Left cardiac atrium (tissue), 4 donors: ENCODE measurements at regions not wholly inside any gene's neighbourhood (a gene's known extent, or its start where the extent isn't known, plus 50 kb on each side); places are given as distances from the start of the nearest gene placed in this dataset.
"Not testable (repeated sequence)": the region's sequence is repeated elsewhere in the genome, so short reads cannot be mapped to it uniquely, and the experiment has no call there.

Experiments used
- ATAC-seq, 2 donors: fragments of 200-7000 bp; cut with Tn5 transposase; one replicate each; pipeline ENCODE4 v1.9.1; 2020; ENCODE audit warnings: mild to moderate bottlenecking in 2 of 2, moderate library complexity in 2 of 2
- DNase-seq: peaks from one replicate; pipeline ENCODE4 v3.0.0-alpha.2; 2020
- intact Hi-C, 2 donors: fragments of 100-400 bp; cut with DNase I; formaldehyde crosslinking; loops; one replicate each; pipeline versions ENCODE4 v1.14.1 to v1.15.1; 2022 to 2023
- donor health status: DM: no; HTN: yes; CAD: no.
- donor health status: DM: no; HTN: yes; CAD: no; lungs with severe emphysema.
- donor health status: DM: yes; HTN: yes; CAD: no.
- donor health status: Dilated cardiomyopathy.

- intact Hi-C loops, result loop anchor here (10.0 kb wide), 2 partner anchors 563 to 753 kb away; no protein-coding TSS in a partner anchor
- no peak for ATAC-seq
- no peak for DNase-seq
Measured at GRCh38 chr1:214127705-214128104, 139.9 kb downstream of the PROX1 start.

- DNase-seq, result no peak
- no peak for ATAC-seq
- intact Hi-C loops, result no loop called here
Measured at GRCh38 chr1:214135886-214136285, 145.1 kb upstream of the SMYD2 start.

- no peak for ATAC-seq
- intact Hi-C loops, result no loop called here
- DNase-seq, result no peak
Measured at GRCh38 chr1:214136324-214136919, 144.5 kb upstream of the SMYD2 start.

- DNase-seq, result no peak
- intact Hi-C loops, result no loop called here
- no peak for ATAC-seq
Measured at GRCh38 chr1:214141486-214141885, 139.5 kb upstream of the SMYD2 start.

- no peak for ATAC-seq
- intact Hi-C loops, result no loop called here
- DNase-seq, result no peak
Measured at GRCh38 chr1:214143006-214143992, 137.7 kb upstream of the SMYD2 start.

- DNase-seq, ATAC-seq, intact Hi-C loops: not testable (repeated sequence)
Measured at GRCh38 chr1:214144521-214144920, 136.4 kb upstream of the SMYD2 start.

- ATAC-seq (no peak), DNase-seq (no peak)
- intact Hi-C loops, result no loop called here
Measured at GRCh38 chr1:214146523-214146922, 134.4 kb upstream of the SMYD2 start.

- intact Hi-C loops, result no loop called here
- no peak for ATAC-seq
- DNase-seq, result no peak
Measured at GRCh38 chr1:214154596-214155292, 126.2 kb upstream of the SMYD2 start.

GRCh38 chr1:214155987-214156625 is 124.9 kb upstream of the SMYD2 start:
- ATAC-seq, result no peak
- intact Hi-C loops, result no loop called here
- no peak for DNase-seq

GRCh38 chr1:214164173-214164572 is 116.8 kb upstream of the SMYD2 start:
- ATAC-seq (no peak), DNase-seq (no peak)
- intact Hi-C loops, result no loop called here

GRCh38 chr1:214165850-214166374 is 115.0 kb upstream of the SMYD2 start:
- no peak for DNase-seq
- ATAC-seq, result no peak
- intact Hi-C loops, result no loop called here

GRCh38 chr1:214174508-214175199 is 106.3 kb upstream of the SMYD2 start:
- intact Hi-C loops, result no loop called here
- ATAC-seq (no peak), DNase-seq (no peak)

- ATAC-seq, result no peak
- DNase-seq, result no peak
- intact Hi-C loops, result no loop called here
Measured at GRCh38 chr1:214178102-214178501, 102.9 kb upstream of the SMYD2 start.

GRCh38 chr1:214184992-214185391 is 96.0 kb upstream of the SMYD2 start:
- intact Hi-C loops, result no loop called here
- no peak for ATAC-seq

GRCh38 chr1:214186103-214186824 is 94.7 kb upstream of the SMYD2 start:
- ATAC-seq, result no peak

More at GRCh38 chr1:214184992-214185391, 96.0 kb upstream of the SMYD2 start:
- no peak for DNase-seq

GRCh38 chr1:214187121-214187900 is 93.6 kb upstream of the SMYD2 start:
- DNase-seq (no peak), ATAC-seq (no peak)
- intact Hi-C loops, result no loop called here

More at GRCh38 chr1:214186103-214186824, 94.7 kb upstream of the SMYD2 start:
- no peak for DNase-seq
- intact Hi-C loops, result no loop called here

GRCh38 chr1:214187933-214188332 is 93.0 kb upstream of the SMYD2 start:
- ATAC-seq (no peak), DNase-seq (no peak)
- intact Hi-C loops, result no loop called here
